RWPE2 (cell line): ENCODE measurements at regions not wholly inside any gene's neighbourhood (a gene's known extent, or its start where the extent isn't known, plus 50 kb on each side); places are given as distances from the start of the nearest gene placed in this dataset.

ENCODE experiments used
- ATAC-seq: fragments of 200-7000 bp; cut with Tn5 transposase; 3 replicates; pipeline ENCODE4 v1.9.1; 2021; ENCODE audit warnings: low read depth
- DNase-seq: peaks from one replicate; pipeline ENCODE4 v3.0.0-alpha.2; 2020; ENCODE audit warnings: low spot score
- H3K27ac ChIP-seq: fragments of 450-650 bp; 2 replicates; pipeline ENCODE4 v1.5.1; 2017; ENCODE audit warnings: mild to moderate bottlenecking; ENCODE audit not compliant: poor library complexity, severe bottlenecking
- H3K27me3 ChIP-seq: fragments of 250-450 bp; sonication (Bioruptor Pico); 2 replicates; pipeline ENCODE4 v1.5.1; 2021; ENCODE audit warnings: mild to moderate bottlenecking, moderate library complexity; ENCODE audit not compliant: insufficient read depth, poor library complexity, severe bottlenecking
- H3K36me3 ChIP-seq: fragments of 250-450 bp; sonication (Bioruptor Pico); 2 replicates; pipeline ENCODE4 v1.5.1; 2020; ENCODE audit warnings: low read depth, mild to moderate bottlenecking, moderate library complexity
- H3K4me1 ChIP-seq: fragments of 250-450 bp; sonication (Bioruptor Pico); 2 replicates; pipeline ENCODE4 v1.5.1; 2021; ENCODE audit warnings: mild to moderate bottlenecking, moderate library complexity; ENCODE audit not compliant: insufficient read depth, poor library complexity, severe bottlenecking
- H3K4me3 ChIP-seq: fragments of 250-450 bp; sonication (Bioruptor Pico); 2 replicates; pipeline ENCODE4 v1.5.1; 2021; ENCODE audit warnings: mild to moderate bottlenecking, moderate library complexity; ENCODE audit not compliant: severe bottlenecking
- H3K9me3 ChIP-seq: fragments of 250-450 bp; sonication (Bioruptor Pico); 2 replicates; pipeline ENCODE4 v1.5.1; 2021; ENCODE audit warnings: mild to moderate bottlenecking, moderate library complexity; ENCODE audit not compliant: severe bottlenecking
- CTCF ChIP-seq: fragments of 450-650 bp; IDR thresholded peaks from one replicate; pipeline ENCODE4 v1.5.1; 2017; ENCODE audit warnings: mild to moderate bottlenecking, moderate library complexity; ENCODE audit not compliant: poor library complexity, severe bottlenecking

GRCh38 chr15:29429584-29429983 is 160.0 kb upstream of the NSMCE3 start:
- DNase-seq (no peak), ATAC-seq (no peak)
- no peak for TF ChIP-seq CTCF
- no peaks in the 10 kb centered on the region for H3K4me1 ChIP-seq
- H3K9me3 ChIP-seq, result no peaks in the 10 kb centered on the region
- H3K27me3 ChIP-seq, result peaks cover 12% of the 10 kb centered on the region
- H3K36me3 ChIP-seq, result no peaks in the 10 kb centered on the region
- H3K27ac ChIP-seq, result no peak overlapping the region
- H3K4me3 ChIP-seq, result no peak overlapping the region

DNA sequence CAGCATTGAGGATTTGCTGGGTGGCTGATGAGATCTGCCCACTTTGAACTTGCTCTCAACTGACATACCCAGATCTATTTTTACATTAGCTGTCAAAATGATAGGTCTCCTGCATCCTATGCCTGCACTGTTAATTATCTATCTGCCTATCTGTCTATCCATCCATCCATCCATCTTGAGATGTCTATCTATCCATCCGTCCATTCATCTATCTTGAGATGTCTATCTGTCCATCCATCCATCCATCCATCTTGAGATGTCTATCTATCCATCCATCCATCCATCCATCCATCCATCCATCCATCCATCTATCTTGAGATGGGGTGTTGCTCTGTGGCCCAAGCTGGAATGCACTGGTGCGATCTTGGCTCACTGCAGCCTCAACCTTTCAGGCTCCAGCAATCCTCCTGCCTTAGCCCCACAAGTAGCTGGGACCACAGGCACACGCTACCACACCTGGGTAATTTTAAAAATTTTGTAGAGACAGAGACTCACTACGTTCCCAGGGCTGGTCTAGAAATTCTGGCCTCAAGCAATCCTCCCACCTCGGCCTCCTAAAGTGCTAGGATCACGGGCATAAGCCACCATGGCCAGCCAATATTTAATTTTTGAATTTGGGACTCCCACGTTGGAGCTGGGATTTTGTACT is 159.4 kb upstream of the NSMCE3 start:
- ATAC-seq (no peak), DNase-seq (no peak)
- Histone ChIP-seq H3K36me3 (no peaks in the 10 kb centered on the region), H3K4me1 (no peaks in the 10 kb centered on the region), H3K27me3 (peaks cover 6% of the 10 kb centered on the region), H3K9me3 (no peaks in the 10 kb centered on the region), H3K4me3 (no peak overlapping the region), H3K27ac (no peak overlapping the region)
- TF ChIP-seq CTCF, result no peak

DNA sequence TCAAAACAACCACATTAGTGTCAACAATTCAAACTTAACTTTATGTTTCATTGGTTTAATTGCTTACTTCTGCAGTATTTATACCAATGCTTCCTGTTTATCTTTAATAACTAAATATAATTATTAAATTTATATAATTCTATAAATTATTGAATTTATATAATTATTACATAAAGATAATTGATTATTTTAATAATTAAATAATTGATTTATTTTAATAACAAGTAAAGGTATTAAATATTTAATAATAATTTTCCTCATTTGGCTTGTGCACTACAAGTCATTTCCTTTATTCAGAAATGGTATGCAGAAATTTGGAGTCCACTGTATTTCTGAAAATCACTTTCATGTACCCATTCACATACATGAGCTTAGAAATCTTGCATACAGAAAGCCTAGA is 156.2 kb upstream of the NSMCE3 start:
- H3K4me1 ChIP-seq, result no peaks in the 10 kb centered on the region
- no peak overlapping the region for H3K27ac ChIP-seq
- no peak for TF ChIP-seq CTCF
- DNase-seq, result no peak
- no peaks in the 10 kb centered on the region for H3K36me3 ChIP-seq
- peaks cover 5% of the 10 kb centered on the region for H3K27me3 ChIP-seq
- H3K9me3 ChIP-seq, result no peaks in the 10 kb centered on the region
- no peak overlapping the region for H3K4me3 ChIP-seq
- ATAC-seq, result no peak

DNA sequence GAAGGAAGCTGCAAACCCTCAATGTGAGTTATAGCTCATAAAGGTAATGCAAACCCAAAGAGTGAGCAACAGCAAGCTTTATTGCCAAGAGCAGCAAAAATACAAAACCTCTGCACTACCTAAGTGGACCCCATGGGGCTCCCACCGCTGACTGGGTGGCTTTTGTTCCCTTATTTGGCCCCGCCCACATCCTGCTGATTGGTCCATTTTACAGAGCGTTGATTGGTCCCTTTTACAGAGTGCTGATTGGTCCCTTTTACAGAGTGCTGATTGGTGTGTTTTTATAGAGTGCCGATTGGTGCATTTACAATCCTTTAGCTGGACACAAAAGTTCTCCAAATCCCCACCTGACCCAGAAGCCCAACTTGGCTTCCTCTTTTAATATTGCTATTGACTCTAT is 154.5 kb upstream of the NSMCE3 start:
- Histone ChIP-seq H3K36me3 (no peaks in the 10 kb centered on the region), H3K4me1 (no peaks in the 10 kb centered on the region), H3K9me3 (no peaks in the 10 kb centered on the region), H3K27me3 (peaks cover 5% of the 10 kb centered on the region), H3K27ac (no peak overlapping the region), H3K4me3 (no peak overlapping the region)
- TF ChIP-seq CTCF, result no peak
- no peak for ATAC-seq
- DNase-seq, result no peak

GRCh38 chr15:29422606-29423005 is 153.0 kb upstream of the NSMCE3 start:
- DNase-seq (no peak), ATAC-seq (no peak)
- no peak overlapping the region for H3K4me3 ChIP-seq
- TF ChIP-seq CTCF, result no peak
- no peaks in the 10 kb centered on the region for H3K36me3 ChIP-seq
- H3K4me1 ChIP-seq, result no peaks in the 10 kb centered on the region
- H3K27me3 ChIP-seq, result peaks cover 17% of the 10 kb centered on the region
- H3K27ac ChIP-seq, result no peak overlapping the region
- no peaks in the 10 kb centered on the region for H3K9me3 ChIP-seq
